ENCODE measurements at regions not wholly inside any gene's neighbourhood (a gene's known extent, or its start where the extent isn't known, plus 50 kb on each side); places are given as distances from the start of the nearest gene placed in this dataset.

DNA sequence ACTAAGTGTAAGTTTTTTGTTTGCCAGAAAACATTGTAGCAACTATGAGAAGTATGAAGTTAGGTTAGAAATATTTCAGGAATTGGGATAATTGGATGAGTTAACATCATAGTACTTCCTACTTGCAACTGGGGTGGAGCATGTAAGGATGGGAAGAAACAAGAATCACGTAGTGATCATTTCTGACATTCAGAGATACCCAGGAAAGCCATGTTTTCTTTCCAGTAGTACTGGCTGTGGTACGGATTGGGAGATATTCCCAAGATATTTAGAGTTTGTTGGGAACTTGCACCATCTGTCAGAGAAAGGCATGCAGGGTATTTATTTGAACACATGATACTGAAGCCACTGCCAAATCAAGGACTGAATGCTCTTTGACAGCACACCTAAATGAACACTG lies 87.6 kb upstream of the SLC4A4 start:
- DNase-seq: no peak

DNA sequence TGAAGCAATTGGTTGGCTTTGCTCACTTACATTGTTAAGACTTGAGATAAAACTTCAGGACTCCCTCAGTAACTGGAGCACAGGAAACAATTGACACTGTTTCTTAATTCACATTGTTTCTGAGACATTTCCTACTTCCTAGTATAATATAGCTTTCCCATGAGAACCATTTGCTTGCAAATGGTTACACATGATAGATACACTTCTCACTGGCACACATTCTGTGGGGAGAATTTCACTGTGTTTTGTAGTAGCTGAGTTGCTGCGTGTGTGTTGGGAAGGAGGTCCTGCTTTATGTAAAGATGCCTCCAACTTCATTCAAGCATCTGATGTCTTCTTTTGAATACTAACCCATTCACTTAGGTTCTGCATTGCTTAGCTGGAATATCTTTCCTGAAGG lies 85.3 kb upstream of the SLC4A4 start:
- DNase-seq: no peak

DNA sequence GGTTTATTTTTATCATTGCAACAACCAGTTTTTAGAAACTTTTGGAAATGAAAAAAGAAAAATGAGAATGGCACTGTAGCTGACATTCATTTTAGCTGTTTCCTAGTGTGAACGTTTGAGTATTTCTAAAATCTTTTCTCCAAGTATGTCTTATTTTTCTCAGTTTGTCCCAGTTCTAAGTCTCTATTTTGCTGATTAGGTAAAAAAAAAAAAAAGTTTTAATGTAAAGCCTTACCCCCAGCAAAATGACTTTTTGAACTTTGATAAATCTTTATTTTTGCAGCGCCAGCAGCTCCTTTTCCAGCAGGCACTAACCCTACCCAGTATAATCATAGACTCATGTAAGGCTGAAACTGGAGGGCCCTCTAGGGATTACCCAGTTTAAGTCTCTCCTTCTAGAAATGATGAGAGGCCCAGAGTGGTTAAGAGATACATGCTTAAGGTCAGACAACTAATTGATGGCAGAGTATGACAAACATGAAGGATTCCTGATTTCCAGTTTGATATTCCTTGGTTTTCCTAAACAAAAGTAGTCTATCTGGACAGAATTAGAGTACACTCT lies 84.3 kb upstream of the SLC4A4 start:
- no peak for DNase-seq

DNA sequence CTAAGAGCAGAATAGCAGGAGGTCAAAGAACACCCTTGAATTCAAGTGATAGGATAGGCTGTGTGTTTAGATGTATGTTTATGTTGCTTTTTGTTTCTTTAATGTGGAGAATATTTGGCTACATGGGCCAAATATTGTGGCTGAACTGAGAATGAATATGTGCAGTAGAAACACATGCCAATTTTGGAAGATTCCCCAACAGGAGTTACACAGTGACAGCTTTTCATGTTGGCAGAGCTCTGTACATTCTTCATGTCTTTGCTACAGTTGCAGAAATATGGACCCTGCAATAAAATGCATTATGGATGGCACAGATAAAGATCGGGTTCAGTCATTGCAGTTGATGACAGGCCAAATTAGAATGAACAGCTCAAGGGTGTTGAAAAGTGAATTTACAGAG lies 82.8 kb upstream of the SLC4A4 start:
- DNase-seq: no peak

DNA sequence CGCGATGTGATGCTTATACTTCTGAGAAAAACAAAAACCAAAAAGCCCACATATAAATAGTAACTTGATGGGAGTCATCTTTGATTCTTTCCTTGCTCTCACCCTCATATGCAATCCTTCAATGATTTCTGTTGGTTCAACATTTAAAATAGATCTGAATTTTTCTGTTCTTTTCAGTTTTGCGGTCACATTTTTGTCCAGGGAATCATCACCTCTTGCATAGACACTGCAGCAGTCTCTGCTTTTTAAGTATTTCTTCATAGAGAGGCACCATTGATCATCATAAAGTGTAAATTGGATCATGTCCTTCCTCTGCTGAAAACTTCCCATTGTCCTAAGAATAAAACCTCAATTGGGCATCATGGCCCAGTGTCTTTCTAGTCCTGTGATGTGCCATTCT lies 81.1 kb upstream of the SLC4A4 start:
- DNase-seq: no peak

DNA sequence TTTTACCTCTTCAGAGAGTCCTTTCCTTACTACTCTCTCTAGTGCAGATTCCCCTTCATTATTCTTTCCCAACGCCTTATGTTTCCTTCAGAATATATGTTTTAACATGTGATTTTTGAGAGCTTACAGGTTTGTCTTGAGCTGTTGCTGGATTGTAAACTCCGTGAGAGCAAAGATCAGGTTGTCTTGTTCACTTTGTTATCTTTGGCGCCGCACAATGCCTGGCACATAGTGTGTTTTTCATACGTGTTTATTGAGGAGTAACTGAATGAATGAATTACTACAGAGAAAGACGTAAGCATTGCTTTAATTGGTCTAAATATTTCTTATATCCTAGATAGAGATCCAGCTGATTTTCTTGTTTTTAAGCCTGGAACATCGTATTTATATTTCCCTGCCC lies 80.5 kb upstream of the SLC4A4 start:
- DNase-seq: no peak

DNA sequence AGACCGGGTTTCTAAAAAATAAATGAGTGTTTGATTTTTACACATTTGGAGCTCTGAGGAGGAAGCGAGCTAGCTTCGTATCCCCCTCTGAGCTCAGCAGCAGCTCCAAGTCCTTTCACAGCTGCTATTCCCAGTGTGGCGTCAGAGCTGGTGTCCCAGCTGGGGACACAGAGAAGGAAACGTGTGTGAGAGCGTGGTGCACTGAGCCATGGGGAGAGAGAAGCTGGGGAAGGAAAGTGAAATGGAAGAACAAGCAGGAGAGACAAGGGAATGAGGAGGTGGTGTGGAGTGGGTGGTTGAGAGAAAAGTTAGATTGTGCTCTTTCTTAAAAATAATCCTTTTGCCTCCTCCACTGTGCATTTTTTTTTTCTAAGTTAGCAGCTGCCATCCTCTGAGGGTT lies 79.5 kb upstream of the SLC4A4 start:
- DNase-seq: no peak

DNA sequence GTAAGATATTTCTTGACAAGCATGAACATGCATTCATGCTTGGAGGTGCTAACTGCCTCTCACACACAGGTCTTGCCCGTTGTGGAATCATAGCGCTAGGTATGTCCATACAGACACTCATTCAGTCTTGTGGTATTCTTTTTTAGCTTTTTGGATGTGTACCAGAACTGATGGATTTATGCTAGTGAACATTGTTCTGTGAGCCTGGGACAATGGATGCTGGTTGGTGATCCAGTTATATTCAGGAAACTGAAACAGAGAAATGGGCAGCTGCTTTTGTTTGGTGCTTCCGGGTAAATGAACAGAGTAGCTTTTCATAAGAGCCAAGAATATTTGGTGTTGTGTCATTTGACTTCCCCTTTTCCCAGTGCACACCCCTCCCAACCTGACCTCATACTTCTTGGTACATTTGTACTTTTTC lies 78.9 kb upstream of the SLC4A4 start:
- DNase-seq: peak; percentile 86

DNA sequence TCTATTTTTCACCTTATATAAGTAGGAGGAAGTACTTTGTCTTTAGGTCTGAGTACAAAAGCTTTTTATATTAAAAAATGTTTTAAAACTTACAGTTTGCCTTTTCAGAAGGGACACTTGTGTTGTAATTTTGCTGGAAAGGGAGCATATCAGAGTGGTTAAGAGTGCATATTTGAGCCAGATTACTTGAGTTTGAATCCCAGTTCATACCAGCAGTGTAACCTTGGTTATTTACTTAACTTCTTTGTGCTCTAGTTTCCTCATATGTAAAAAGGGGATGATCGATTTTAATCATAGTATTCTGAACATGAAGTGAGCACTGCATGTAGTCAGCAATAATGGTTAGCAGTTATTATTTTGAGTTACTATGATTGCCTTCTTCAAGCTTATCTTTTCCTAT lies 78.3 kb upstream of the SLC4A4 start:
- DNase-seq: no peak

DNA sequence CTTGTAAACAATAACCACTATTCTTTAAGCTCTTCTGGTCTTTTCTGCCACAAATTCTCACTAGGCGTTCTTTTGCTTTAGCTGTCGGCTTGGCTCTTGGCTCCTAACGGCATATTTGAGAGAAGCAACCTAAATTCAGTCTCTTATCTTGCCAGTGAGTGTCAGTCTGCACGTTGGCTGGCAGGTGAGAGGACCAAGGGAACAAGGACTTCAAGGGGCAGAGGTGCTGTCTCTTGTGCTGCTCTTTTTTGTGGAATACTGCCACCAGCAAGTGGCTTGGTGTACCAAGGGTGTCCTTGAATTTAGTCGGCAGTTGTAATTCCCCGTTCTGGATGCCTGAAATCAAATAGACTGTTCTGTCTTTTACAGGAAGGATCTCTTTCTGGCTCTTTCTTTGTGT lies 77.8 kb upstream of the SLC4A4 start:
- no peak for DNase-seq

DNA sequence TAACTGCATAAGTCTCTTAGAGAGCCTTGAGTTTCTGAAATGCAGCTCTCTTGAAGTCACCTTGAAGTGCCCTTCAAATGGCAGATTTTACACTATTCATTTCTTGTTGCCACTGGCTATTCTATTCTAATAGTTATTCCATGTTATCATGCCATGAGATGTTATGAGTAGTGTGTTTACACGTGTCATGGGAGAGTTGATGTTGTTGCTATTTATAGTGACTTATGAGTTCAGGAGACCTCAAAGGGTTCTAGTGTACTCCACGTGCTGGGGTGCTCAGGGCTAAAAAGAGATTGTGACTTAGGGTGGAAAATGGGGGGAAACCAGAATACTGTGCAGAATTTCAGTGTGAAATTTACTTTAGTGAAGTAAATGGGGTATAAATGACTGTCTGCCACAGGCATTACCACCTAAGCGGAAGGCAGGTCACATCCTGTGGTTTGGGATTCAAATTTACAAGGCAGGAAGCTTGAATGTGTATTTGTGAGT lies 77.1 kb upstream of the SLC4A4 start:
- DNase-seq: no peak

DNA sequence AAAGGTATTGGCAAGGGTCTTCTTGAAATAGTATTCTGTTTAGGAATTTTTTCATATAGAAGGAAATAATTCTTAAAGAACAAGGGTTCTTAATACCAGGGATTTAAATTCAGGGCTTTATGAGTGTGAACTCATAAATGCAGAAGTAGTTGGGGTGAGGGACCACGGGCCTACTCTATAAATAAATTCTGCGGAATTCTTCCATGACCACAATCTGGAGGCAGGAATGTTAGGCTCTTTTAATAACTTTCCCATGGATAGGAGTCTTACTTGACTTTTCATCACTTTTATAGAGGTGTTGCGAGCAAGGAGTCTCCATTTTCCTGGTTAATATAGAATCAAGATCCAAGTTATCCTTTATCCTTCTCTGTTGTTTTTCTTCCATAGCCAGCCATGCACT lies 76.7 kb upstream of the SLC4A4 start:
- no peak for DNase-seq

DNA sequence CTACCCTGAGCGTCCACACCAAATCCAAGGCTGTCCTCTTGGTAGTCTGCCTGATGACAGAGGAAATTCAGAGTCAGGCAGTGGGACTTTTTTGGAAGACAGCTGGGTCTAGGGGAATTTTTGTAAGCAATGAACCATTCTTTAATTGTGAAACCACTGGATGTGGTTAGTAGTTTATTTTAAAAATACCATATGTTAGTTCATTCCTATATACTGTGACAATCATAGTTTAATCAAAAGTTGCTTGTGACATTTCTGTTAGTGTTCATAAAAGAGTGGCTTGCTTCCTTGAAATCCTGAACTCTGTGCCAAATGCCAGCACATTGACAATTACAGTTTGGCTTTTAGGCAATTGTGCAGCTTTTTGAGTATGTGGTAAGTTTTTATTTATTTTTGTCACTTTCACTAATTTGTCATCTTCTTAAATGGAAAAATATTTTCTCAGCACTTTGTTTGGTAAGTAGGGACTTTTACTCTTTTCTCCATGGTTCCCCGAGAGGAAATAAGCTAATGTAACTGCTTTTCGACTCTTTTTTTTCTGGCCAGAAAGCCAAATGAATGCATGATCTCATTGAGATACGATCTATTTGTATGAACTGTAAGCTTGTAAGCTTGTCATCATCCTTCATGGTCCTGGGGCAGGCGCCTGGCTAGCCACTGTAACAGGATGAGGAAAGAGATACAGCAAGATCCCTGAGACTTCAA lies 72.6 kb upstream of the SLC4A4 start:
- peak; percentile 65 for DNase-seq

DNA sequence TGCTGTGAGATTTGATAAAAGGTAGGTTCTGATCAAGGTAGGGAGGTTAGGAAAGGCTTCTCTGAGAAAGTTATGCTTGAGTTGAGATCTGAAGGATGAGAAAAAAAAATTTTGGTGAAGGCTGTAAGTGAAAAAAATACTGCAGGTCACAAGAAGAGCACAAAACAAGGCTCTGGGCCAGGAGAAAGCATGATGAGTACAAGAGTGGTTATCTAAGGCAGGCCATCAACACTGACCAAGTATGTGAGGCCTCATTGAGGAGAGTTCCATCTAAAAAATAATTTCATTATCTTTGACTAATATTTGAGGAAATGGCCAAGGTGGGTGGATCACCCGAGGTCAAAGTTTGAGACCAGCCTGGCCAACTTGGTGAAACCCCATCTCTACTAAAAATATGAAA lies 71.6 kb upstream of the SLC4A4 start:
- no peak for DNase-seq

DNA sequence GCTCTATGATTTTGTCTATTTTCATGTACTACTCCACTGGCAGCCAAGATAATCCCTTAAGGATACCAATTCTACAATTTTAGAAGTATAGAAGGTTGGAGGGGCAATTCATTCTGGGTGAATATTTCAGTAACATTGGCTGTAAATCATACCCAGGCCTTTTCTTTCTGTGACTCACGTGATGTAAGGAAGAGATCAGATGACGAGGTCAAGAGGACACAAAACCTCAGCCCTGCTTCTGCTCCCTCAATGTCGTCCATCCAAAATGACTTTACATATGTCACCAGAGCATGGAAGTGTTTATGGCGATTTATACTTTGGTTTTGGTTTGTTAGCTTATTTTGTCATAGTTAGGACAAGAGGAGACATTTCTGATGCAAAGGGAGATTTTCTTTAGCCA lies 70.7 kb upstream of the SLC4A4 start:
- DNase-seq: no peak

DNA sequence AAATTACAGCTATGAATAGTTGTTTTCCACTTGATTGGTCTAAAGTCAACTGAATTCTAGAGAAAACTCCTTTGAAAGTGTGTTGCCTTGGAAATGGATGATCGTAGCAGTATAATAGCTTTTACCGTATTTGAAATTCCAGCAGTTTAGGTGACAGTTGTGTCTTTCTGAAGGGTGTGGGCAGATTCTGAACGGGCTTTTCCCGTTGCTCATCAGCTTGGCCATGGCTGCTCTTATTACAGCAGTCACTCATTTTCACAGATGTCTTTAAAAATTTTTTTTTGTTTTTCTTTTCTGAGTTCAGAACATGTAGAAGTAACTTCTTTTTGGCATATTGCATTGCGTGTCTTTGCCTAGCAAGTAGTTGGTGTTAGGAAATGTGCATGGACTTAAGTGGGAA lies 69.6 kb upstream of the SLC4A4 start:
- no peak for DNase-seq

DNA sequence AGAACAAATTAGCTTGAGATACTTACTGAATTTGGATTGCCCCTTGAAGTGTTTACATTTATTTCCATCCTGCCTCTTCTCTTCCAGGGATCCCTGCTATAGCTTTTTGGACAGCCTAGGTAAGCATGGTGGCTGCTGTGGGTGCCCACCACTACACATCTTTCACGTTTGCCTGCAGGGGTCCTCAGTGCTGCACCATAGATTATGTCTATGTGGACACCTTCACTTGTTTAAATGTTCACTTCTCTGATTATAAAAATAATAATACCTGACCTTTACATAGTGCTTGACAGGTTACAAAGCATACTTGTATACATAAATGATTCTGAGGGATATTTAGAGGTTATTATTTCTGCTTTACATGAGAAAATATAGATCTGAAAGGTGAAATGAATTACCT lies 67.9 kb upstream of the SLC4A4 start:
- DNase-seq: no peak

DNA sequence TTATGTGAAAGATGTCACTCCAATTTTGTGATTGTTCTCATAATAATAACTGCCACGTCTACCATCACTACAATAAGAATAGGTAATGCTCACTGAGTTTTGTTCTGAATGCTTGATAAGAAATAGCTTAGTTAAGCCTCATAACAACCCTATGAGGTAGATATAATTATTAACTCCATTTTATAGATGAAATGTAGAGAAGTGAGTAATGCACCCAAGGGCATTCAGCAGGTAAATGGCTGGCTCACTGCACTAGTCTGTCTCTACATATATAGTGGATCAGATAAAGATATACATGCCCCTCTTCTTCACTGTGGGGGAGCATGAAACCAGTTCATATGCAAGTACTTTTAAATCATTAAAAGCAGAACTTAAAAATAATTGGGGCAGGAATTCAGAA lies 65.8 kb upstream of the SLC4A4 start:
- no peak for DNase-seq

DNA sequence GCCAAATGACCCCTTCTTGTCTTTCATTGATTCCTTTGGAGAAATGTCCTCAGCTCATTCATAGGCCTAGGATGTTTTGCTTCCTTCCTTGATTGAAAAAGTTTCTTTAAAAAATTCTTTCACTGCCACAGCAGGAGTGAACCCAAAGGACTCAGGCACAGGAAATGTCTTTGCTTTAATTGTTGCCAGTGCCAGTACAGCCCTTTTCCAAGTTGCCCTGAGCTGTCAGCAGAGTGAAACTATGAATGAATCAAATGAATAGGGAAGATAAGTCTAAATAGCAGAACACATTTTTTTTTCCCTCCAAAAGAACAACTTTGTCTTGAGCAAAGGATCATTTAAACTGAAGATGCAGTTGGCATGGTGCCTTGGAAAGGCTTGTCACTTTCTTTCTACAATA lies 63.8 kb upstream of the SLC4A4 start:
- DNase-seq: no peak

DNA sequence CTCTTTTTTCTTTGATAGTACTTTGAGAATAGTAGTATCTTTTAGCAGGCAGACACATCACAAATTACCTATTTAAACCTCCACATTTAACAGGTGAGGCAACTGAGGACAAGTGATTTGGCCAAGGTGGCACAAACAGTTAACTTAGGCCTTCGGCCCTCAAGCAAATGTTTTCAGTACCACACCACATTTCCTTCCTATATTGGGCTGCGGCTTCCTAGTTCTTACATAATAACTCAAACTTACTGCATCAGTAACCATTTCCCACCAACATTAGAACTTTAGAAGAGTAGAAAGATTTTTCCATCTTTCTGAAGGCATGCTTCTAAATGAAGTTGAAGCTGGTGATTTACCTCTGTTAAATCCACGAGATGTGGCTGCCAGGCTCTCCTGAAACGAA lies 63.2 kb upstream of the SLC4A4 start:
- no peak for DNase-seq

DNA sequence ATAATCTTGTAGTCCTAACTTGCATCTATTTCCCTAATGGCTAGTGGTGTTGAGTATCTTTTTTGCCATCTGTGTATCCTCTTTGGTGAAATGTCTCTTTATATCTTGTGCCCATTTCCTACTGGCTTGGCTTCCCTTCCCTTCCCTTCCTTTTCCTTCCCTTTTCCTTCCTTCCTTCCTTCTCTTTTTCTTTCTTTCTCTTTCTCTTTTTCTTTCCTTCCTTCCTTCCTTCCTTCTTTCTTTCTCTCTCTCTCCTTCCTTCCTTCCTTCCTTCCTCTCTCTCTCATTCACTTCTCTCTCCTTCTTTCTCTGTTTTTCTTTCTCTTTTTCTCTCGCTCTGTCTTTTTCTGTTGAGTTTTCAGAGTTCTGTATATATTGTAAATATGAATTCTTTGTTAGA lies 61.5 kb upstream of the SLC4A4 start:
- no peak for DNase-seq

DNA sequence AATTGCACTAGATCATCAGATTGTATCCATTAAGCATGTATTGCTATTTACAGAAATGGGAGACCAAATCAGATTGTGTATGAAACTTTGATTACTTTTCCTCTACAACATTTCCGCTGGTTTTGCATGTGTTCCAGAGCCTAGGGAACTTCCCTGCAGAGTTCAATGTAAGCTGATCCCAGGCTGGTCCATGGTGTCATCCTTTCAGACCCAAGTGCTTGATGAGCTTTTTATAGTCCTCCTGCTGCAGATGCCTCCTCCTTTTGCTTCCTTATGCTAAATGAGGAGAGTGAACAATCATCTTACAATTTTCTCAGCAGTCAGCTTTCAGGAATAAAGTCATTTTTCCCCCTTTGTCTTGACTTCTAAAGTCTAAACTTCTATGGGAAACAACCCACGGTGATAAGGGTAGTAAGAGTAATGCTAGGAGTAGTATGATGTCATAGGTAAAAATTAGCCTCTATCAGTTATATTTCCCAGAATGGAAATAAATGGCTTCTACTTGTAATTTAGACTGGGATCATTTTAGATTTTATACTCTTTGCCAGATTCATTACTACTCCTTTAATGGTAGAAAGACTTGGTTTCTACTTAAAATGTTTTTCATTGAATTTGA lies 55.1 kb upstream of the SLC4A4 start:
- DNase-seq: no peak

DNA sequence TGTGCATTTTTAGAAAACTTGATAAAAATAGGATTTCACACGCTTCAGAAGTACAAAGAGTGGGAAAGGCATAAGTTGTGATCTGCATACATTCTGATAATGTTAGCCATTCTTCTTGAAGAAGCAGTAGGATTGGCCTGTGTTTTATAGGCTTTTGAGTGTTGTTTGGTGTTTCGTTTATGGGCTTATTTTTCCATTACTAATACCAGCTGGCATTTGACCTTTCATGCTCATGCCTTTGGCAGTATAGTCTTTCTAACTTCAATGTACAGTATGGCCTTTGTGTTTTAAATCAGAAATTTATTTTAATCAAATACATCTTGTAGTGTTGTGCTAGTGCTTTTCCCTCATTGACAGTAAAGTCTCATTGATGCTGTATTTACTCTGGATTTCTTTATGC lies 51.5 kb upstream of the SLC4A4 start:
- no peak for DNase-seq

DNA sequence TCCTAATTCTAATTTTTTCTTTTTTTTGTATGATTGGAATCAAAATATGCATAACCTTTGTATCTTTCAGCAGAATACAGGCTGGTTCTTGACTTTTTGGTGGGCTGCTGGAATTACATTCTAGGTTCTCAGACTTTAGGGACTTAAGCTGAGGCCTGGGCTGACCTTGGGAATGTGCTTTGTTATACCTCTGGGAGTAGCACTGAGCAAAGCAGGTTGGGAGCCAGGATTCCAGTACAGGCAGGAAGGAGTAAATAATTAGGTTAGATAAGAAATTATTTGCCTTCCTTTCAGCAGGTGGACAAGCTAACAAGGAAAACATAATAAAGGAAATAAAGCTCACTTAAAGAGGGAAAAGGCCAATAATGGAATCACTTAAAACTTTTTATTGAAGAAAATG lies 49.9 kb upstream of the SLC4A4 start:
- DNase-seq: no peak
